GM10248 (cell line): ENCODE measurements at regions not wholly inside any gene's neighbourhood (a gene's known extent, or its start where the extent isn't known, plus 50 kb on each side); places are given as distances from the start of the nearest gene placed in this dataset.

Source experiments
- CTCF ChIA-PET: fragments of 300-600 bp; sonication (Branson Sonifier 250); formaldehyde crosslinking; extraction: SDS; loops from one replicate; lab custom pipeline; 2021; ENCODE audit warnings: antibody characterized with exemption; lab: Yijun Ruan, JAX
- POLR2A ChIA-PET: fragments of 350-650 bp; sonication (Branson Sonifier 250); formaldehyde crosslinking; extraction: SDS; loops from one replicate; lab custom pipeline; 2020; ENCODE audit warnings: antibody characterized with exemption; lab: Yijun Ruan, JAX
- DNase-seq: peaks from one replicate; pipeline ENCODE4 v3.0.0; 2012; ENCODE audit errors: extremely low spot score
- TF ChIP-seq, protein P1 (sequence below): IDR thresholded peaks from 2 replicates; pipeline ENCODE4 v1.5.1; 2012; ENCODE audit warnings: mild to moderate bottlenecking, low read depth; ENCODE audit errors: extremely low read depth, missing control alignments, control extremely low read depth

DNA sequence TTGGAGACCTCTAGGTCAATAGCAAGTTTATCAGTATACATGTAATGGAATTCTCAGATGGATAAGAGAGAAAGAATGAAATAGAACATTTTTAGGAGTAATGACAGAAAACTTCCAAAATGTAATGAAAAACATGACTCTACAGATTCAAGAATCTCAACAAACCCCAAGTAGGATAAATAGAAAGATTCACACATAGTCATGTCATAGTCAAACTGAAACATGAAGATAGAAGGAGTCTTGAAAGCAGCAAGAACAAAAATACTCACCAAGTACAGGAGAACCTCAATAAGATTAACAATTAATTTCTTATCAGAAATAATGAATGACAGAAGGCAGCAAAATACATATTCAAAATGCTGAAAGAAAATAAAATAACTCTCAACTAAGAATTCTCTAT lies 164.5 kb downstream of the SPATA31D1 start:
- POLR2A ChIA-PET: no interaction called here
- TF ChIP-seq, protein P1, sequence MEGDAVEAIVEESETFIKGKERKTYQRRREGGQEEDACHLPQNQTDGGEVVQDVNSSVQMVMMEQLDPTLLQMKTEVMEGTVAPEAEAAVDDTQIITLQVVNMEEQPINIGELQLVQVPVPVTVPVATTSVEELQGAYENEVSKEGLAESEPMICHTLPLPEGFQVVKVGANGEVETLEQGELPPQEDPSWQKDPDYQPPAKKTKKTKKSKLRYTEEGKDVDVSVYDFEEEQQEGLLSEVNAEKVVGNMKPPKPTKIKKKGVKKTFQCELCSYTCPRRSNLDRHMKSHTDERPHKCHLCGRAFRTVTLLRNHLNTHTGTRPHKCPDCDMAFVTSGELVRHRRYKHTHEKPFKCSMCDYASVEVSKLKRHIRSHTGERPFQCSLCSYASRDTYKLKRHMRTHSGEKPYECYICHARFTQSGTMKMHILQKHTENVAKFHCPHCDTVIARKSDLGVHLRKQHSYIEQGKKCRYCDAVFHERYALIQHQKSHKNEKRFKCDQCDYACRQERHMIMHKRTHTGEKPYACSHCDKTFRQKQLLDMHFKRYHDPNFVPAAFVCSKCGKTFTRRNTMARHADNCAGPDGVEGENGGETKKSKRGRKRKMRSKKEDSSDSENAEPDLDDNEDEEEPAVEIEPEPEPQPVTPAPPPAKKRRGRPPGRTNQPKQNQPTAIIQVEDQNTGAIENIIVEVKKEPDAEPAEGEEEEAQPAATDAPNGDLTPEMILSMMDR: no peak
- no peak for DNase-seq
- CTCF ChIA-PET: no interaction called here

DNA sequence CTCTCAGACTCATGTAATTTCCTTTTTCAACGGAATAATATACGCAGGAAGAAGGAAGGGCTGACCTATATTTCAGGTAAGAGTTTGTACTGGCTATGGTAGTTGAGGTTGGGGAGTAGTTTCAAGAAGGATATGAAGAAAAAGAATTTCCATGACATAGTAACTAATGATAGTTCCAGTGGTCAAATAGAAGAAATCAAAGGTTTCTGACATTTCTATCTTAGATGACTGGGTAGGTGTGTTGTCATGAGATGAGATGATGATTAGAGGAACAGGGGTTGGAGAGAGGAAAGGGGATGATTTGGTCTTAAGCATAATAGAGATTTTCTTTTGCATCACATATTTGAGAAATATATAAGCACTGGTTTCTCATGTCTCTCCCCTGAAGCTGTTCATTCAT lies 166.0 kb downstream of the SPATA31D1 start:
- POLR2A ChIA-PET: no interaction called here
- CTCF ChIA-PET: no interaction called here
- TF ChIP-seq, protein P1: no peak
- DNase-seq: no peak

DNA sequence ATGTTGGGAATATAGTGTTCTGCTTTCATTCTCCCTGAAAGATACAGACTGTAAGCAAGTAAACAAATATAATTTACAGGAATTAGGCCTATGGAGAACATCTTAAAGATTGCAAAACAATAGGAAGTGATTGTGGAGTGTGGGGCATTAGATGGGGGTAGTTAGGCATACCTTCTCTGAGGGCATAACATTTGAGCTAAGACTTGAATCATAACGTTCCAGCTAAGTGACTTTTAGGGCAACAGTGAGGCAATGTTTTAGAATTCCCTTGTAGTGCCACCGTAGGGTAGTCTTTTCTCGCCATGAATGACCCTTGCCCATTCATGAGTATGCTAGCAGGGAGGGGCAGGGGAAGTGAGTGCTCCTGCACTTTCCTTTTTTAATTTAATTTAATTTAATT lies 173.3 kb downstream of the SPATA31D1 start:
- TF ChIP-seq, protein P1: no peak
- ChIA-PET POLR2A (no interaction called here), CTCF (no interaction called here)
- no peak for DNase-seq

DNA sequence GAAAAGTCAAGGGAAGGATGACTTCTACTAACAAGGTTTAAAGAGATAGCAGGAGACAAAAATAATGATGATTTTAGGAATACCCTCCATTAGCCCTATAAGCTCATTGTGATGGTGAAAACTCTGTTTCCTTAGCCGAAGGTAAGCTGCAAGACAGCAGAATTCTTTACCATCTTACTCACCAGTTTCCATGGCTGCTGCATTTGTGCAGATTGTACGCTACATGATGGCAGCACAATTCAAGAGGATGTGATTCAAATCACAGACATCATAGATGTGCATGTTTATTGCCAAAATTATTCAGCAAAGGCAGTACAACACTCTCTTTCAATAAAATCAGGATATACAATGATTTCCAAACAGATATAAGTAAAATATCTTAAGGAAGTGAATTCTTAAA lies 175.6 kb downstream of the SPATA31D1 start:
- ChIA-PET CTCF (interaction anchor here (1.0 to 1.3 kb wide), 2 partner anchors 15 to 443 kb away, joined by 3 read pairs; no protein-coding TSS in a partner anchor), POLR2A (no interaction called here)
- DNase-seq: no peak
- TF ChIP-seq, protein P1: no peak

DNA sequence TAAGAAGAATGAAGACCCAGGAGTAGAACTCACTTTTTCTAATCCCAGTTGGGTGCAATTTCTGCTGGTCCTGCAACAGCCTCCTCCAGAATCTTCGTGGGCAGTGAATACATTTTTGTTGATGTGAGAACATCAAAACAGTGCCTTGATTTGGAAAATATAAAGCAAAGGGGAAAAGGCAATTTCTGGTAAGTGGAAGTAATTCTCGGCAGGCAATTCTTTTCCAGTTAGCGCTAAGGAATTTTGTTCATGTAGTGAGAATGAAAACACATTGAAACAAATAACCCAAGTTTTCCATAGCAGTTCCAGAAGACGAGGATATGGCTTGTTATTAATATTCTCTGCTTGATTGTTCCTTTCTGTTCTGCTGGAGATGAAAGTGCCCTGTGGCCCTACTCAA lies 178.7 kb downstream of the SPATA31D1 start:
- CTCF ChIA-PET: no interaction called here
- TF ChIP-seq, protein P1: no peak
- POLR2A ChIA-PET: no interaction called here
- no peak for DNase-seq

DNA sequence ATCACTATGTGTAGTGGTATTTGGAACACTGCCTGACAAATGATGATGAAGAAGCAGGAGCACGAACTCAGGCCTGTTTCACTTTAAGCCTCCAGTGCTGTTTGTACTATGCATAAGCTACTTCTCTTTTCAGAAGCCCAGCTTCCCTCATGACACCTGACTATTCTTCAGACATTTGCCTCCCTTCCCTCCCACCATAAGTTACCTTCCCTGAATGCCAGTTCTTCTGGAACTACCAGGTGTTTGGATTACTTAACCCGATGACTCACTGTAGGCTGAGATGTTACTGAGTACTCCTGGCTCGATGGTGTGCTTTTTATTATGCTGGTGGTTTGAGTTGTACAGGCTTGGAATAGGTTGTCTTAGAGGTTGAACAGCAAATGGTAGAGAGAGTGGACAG lies 180.0 kb downstream of the SPATA31D1 start:
- POLR2A ChIA-PET: no interaction called here
- TF ChIP-seq, protein P1: no peak
- no peak for DNase-seq
- CTCF ChIA-PET: interaction anchor here (0.9 to 1.4 kb wide), 3 partner anchors 10 to 37 kb away, joined by 3 read pairs; no protein-coding TSS in a partner anchor

DNA sequence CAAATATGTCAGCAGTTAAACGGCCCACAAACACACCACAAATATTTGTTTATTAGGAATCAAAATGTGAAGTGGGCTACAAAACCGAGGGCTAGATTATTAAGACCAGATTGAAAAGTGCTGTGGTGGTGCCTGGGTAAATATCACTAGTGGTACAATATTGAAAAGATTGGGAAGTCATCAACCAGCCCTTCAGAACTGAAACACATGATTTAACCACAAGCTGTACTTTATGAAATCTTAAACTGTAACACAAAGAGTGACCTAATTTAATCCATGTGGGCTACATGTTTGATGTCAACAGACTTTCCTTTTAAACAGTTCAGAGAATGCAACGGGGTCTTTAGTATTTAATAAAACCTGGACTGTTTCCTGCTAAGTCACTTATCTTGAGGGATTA lies 182.3 kb downstream of the SPATA31D1 start:
- ChIA-PET CTCF (no interaction called here), POLR2A (no interaction called here)
- TF ChIP-seq, protein P1: no peak
- no peak for DNase-seq
